ENCODE measurements at regions not wholly inside any gene's neighbourhood (a gene's known extent, or its start where the extent isn't known, plus 50 kb on each side); places are given as distances from the start of the nearest gene placed in this dataset.
"Not testable (repeated sequence)": the region's sequence is repeated elsewhere in the genome, so short reads cannot be mapped to it uniquely, and the experiment has no call there.

DNA sequence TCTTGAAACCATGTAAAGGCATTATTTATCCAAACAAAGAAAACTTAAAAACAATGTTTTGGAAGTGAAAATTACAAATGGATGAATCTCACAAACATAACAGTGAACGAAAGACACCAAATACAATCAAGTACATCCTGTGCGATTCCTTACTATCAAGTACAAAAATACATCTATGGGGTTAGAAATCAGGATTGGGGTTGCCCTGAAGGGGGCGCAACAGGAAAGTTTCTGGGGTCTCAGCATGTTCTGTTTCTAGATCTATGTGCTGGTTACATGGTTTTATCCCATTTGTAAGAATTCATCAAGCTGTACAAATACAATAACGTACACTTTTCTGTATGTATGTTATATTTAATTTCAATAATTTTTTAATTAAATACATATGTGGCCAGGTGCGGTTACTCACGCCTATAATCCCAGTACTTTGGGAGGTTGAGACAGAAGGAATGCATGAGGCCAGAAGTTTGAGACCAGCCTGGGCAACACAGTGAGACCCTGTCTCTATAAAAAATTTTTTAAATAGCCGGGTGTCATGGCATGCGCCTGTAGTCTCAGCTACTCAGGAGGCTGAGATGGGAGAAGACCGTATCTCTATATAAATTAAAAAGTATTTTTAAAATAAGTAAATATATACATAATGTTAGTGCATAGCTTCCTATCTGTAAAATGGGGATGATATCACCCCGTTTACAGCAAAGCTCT lies 121.5 kb upstream of the SOD1 start:
- intact Hi-C loops (cut with micrococcal nuclease) = no loop called here

DNA sequence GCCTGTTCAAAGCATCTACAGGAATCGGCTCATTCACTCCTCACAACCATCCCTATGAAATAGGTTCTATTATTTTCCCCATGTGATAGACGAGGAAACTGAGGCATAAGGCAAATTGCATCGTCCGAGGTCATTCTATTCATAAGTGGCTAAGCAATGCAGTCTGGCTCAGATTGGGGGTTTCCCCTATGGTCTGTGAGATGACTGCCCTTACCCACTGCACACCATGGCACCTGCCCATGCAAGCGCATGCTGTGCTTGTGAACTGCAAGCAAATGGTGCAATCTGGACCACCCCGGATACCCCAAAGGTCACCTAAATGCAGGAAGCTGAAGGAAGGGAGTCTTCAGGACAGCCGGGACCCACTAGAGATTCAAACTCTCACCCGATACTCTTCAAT lies 123.4 kb upstream of the SOD1 start:
- intact Hi-C loops (cut with micrococcal nuclease) = no loop called here

DNA sequence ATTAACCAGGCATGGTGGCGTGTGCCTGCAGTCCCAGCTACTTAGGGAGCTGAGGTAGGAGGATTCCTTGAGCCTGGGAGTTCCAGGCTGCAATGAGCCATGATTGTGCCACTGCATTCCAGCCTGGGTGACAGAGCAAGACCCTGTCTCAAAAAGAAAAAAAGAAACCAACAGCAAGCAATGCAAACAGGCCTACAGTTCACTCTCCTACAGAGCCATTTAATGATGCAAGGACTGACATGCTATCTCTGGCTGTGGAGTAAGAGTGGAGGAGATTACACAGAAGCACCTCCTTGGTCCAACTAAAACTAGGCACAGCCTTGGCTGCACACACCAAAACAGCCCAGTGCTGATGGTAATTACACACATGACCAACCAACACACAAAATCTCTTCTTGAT lies 127.5 kb upstream of the SOD1 start:
- intact Hi-C loops (cut with micrococcal nuclease) = no loop called here

DNA sequence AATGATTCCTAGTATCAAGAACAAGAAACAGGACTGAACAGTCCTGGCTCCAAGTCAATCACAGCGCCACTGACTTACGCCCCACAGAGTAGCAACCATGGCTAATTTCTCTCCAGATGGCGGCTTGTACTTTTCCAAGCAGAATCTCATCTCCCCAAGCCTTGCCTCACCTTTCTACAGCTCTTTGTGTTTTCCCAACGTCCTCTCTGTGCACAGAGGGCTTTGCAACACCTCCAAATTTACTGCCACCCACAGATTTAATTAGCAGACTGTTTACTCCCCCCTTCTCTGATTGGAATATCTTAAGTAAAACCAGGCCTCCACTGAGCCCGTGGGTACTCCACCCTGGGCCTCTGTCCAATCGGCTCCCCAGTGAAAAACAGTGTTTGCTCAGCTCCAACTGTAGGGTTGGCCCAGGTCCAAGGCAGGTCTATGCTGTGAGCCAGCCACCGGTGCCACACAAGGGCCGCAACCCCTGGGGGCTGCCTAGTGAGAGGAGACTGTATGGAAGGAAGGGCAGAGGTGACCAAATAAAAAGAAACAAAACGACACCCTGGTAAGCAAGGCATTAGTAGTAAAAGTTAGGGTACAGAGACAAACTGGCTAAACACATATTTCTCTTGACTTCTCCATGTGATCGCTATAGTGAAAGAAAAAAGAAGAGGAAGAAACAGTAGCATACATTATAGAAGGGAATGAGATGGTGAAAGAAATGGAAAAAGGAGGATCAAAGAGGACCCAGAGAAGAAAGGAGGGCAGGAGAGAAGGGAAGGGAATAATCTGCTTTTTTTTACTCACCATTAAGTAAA lies 128.4 kb upstream of the SOD1 start:
- intact Hi-C loops (cut with micrococcal nuclease) = no loop called here

DNA sequence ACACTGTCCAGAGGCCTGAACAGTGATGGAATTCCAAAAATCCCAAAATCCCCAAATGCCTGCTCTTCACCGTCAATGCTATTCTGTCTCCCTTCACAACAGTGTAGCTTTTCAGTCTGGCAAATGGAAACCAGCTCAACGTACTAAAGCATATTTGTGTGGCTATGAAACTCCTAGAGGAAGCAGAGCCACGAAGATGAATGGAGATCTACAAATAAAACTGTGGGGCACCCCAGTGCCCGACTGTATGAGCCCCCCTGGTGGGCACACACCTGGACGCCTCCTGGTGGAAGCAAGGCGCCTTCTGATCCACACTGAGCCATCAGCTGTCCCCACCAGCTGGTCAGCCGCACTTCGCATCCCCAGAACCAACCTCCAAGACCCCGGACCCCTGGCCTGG lies 129.1 kb upstream of the SOD1 start:
- intact Hi-C loops (cut with micrococcal nuclease) = no loop called here

DNA sequence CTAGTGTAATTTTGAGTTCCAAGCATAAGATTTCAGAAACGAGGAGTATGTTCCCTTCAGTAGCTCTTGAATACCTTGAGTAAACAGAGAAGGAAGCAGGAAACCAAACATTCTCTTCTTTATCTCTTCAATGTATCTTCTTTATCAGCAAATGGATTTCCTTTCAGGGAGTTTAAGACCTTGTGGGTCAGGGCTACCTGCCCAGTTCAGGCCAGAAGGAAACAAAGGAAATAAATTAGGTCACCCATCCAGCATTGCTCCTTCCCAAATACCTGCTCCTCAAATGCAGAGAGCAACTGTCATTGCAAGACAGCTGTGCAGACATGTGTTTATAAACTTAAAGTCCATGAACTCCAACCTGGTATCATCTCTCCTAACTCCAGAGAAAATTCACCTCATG lies 130.1 kb upstream of the SOD1 start:
- intact Hi-C loops (cut with micrococcal nuclease) = no loop called here

DNA sequence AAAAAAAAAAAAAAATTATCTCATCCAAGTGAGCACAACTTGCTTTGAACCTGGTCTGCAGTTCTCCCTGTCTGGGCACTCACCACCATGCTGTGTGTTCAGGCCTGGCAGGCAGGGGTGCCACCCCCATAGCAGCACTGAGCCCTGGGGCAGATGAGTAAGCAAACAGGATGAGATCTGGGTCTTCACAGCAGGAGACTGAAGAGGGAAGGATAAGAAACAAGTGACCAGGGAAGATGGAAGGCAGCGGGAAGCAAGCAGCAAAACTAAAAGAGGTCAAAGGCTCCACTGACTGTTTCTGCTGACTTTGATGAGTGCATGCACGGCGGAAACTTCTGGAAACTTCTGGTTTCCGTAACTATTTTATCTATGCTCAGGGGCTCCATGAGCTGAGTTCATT lies 133.5 kb upstream of the SOD1 start:
- intact Hi-C loops (cut with micrococcal nuclease) = no loop called here

DNA sequence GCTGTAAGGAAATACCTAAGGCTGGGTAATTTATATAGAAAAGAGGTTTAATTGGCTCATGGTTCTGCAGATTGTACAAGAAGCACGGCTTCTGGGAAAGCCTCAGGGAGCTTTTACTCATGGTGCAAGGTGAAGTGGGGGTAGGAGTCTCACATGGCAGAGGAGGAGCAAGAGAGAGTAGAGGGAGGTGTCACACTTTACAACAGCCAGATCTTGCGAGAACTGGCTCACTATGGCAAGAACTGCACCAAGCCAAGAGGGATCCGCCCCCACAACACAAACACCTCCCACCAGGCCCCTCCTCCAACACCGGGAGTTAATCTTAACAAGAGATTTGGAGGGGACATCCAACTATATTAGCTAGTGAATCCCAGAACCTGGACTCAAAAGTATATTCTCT lies 135.4 kb upstream of the SOD1 start:
- intact Hi-C loops (cut with micrococcal nuclease) = no loop called here

DNA sequence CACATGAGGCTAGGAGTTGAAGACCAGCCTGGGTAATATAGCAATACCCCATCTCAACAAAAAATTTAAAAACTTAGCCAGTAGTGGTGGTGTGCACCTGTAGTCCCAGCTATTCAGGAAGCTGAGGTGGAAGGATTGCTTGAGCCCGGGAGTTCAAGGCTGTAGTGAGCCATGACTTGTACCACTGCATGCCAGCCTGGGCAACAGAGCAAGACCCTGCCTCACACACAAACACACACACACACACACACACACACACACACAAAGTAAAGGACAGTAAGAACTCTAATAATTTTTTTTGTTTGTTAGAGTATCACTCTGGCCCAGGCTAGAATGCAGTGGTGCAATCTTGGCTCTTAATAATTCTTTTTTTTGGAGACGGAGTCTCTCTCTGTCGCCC lies 138.0 kb upstream of the SOD1 start:
- intact Hi-C loops (cut with micrococcal nuclease) = no loop called here

DNA sequence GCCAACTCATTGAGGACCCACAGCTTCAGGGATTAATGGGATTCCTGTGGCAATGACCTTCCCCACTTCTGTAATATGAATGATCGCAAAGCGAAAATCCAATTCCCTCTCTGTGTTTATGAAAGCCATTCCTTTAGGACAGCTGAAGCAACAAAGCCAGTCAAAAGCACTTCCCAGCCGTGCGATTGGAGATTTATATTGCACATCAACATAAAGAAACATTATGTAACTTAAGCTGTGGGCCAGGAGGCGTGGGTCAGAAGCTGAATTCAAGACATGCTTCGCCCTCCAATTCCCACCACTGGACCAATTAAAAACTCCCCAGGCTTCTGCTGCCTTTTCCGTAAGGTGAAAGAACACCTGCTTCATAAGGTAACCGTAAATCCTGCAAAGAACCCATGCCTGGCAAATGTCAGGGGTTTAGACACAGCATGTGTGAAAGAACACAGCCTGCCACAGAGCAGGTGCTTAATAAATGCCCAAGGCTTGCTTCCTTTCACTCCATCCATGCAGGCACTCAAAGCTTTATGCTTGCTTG lies 138.9 kb upstream of the SOD1 start:
- intact Hi-C loops (cut with micrococcal nuclease) = no loop called here

DNA sequence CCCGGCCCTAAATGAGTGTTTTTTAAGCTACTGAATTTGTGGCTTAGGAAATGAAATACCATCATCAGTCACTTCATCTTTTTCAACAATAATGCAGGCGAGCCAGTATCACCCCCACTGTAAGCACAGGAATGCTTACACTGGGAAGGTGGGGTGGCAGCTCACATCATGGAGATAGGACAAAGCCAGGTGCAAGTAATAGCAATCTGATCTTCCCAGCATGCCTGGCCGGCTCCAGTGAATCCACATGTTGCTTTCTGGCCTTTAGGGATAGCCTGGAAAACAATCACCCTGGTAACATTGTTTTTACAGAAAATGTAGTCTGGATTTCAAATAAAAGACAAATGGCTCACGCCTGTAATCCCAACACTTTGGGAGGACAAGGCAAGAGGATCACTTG lies 140.9 kb upstream of the SOD1 start:
- intact Hi-C loops (cut with micrococcal nuclease) = no loop called here

DNA sequence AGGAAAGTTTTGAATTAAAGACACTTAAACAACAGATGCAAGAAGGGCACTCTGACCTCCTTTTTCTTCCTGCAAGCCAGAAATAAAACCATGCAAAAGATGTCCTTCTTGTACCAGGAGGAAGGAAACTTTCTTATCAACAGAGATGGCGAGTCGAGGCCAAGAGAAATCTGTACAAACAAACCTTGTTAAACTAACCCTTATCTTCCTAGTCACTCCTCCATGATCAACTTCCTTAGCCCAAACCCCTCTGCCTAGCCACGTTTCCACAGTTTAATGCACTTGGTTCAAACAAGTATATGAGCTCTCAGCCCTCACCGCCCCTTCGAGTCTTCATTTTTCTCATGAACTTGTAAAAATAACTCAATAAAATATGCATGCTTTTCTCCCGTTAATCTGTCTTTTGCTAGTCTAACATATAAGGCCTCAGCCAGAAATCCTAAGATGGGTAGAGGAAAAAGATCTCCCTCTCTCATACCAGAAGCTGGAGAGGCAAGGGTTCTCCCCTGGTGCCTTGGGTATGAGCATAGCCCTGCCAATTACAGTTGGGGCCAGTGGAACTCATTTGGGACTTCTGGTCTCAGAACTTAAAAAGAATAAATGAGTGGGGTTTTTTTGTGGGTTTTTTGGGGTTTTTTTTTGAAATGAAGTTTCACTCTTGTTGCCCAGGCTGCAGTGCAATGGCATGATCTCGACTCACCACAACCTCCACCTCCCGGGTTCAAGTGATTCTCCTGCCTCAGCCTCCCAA lies 141.7 kb upstream of the SOD1 start:
- intact Hi-C loops (cut with micrococcal nuclease) = no loop called here

DNA sequence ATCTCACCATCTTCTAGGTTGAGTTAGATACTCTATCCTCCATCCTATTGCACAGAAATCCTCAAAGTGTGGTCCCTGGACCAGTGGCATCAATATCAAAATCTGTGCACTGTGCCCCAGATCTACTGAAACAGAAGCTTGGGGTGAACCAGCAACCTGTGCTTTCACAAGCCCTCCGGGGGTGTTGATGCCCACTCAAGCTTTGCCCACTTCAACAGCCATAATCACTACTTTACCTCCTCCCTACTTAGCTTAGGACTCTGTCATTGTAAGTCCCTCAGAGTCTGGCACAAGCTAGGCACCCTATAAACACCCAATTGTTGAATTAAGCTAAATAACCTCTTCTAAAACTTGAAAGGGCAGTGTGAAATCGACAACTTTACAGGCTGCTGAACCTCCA lies 144.2 kb upstream of the SOD1 start:
- intact Hi-C loops (cut with micrococcal nuclease) = no loop called here

DNA sequence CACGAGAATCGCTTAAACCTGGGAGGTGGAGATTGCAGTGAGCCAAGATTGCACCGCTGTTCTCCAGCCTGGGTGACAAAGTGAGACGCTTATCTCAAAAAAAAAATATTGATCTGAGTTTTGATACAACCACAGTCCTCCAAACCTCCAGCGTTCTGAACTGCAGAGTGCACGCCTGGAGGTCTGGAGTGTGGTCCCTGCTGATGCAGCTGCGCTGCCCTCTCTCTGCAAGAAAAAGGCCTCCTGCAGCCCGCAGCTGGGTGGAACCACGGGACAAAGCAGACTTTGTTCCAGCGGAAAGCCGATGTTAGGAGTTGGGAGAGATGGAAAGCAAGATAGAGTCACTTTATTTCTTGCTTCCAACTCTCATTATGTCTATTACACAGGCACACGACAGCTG lies 144.9 kb upstream of the SOD1 start:
- intact Hi-C loops (cut with micrococcal nuclease) = no loop called here

DNA sequence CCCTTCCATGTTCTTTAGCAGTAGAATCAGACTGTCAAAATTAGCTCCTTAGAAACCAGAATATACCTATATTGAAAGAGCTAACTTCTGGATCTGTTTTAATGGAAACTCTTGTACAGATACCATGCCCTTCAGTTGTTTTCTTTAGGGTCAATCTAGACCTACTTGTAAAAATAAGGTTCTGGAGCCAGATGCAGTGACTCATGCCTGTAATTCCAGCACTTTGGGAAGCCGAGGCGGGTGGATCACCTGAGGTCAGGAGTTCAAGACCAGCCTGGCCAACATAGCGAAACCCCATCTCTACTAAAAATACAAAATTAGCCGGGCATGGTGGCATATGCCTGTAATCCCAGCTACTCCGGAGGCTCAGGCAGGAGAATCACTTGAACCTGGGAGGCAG lies 146.0 kb upstream of the SOD1 start:
- intact Hi-C loops (cut with micrococcal nuclease) = not testable (repeated sequence)

DNA sequence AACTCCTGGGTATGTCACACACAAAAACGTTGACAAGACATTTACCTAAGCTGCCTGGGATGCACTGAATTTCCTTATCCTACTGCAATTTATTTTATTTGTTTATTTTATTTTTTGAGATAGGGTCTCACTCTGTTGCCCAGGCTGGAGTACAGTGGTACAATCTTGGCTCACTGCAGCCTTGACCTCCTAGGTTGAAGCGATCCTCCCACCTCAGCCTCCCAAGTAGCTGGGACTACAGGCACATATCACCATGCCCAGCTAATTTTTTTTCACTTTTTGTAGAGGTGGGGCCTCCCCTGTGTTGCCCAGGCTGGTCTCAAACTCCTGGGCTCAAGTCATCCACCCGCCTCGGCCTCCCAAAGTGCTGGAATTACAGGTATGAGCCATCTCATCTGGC lies 147.5 kb upstream of the SOD1 start:
- intact Hi-C loops (cut with micrococcal nuclease) = not testable (repeated sequence)

DNA sequence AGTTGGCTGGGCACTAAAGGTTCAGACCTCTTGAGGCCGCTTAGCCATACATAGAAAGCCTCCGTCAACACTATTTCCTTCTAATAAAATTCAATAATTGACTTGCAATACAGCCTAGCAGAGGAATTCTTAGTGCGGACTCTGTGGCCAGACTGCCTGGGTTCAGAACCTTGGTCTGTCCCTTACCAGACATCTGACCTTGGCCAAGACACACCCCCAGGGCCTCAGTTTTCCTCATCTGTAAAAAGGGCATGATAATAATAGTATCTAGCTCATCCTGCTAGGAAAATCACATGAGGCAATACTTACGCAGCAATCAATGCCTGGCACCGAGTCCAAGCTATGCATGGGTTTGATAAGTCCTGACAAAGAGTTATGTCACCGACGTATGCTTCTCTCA lies 148.2 kb upstream of the SOD1 start:
- intact Hi-C loops (cut with micrococcal nuclease) = no loop called here

DNA sequence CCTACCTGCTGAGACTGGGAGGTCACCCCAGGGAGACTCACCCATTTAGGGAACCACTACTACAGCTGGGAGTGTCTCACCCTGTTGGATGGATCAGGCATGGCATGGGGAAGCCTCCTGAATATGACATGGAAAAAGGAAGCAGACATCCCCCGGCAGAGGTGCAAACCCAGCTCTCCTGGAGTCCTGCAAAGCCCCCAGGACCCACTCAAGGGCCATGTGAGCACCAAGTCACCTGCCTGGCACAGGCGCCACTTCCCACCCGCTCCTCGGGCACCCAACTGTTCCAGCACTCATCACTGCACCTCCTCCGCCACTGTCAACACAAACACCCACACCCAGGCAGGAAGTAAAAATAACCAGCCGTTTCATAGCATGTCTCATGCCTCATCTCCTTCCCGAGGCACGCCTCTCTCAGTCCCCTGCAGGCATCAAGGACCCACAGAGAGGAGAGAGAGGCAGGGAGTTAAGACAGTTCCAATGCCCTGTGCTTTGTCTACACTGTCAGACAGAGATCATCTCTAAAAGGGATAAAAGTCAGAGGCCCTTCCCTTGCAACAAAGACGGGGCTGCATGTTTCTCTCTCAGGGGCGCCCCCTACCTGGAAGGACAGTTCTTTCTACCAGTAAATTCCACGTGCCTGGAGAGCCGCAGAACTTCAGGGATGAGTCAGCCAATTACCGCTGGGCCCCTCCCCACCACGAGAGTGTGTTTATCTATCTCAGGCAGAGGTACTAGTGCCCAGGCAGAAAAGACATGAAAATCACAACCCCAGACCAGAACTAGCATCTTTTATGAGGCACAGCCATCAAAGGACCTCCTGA lies 150.1 kb upstream of the SOD1 start:
- intact Hi-C loops (cut with micrococcal nuclease) = loop anchor here (1.0 to 5.0 kb wide), 13 partner anchors 45 to 791 kb away; partner anchors contain the start of gene KRTAP21-3

DNA sequence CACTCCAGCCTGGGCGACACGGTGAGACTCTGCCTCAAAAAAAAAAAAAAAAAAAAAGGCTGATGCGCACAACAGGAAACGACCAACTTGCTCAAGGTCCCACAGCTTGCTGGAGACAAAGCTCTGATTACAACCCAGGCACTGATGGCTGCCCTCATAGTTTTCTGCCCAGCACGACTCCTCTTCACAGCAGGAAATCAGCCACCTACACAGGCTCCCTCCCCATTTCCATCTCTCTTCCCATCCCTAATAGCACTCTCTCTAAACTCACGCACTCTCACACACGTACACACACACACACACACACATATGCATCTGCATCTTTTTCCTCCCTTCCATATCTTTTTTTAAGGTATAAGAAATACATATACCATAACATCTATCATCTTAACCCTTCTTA lies 153.5 kb upstream of the SOD1 start:
- intact Hi-C loops (cut with micrococcal nuclease) = loop anchor here (5.0 kb wide), 1 partner anchor 44 kb away; no protein-coding TSS in a partner anchor

DNA sequence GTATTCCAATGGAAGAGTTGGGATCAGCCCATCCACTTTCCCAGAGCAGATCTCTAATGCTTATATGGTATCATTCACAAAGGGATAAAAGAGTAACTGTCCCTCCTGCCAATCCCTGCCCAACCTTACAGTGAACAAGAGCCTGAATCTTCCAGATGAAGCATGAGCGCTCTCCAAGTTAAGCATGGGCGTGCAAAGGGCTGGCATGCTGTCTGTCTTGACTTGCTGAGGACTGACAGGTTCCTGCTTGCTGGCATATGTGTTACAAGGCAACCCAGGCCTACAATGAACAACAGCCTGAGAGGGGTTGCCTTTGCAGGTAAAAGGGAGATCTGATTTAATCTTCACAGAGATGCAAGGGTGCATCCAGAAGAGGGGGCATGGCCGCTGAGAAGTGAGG lies 155.6 kb upstream of the SOD1 start:
- intact Hi-C loops (cut with micrococcal nuclease) = loop anchor here (1.0 kb wide), 1 partner anchor 116 kb away; no protein-coding TSS in a partner anchor

DNA sequence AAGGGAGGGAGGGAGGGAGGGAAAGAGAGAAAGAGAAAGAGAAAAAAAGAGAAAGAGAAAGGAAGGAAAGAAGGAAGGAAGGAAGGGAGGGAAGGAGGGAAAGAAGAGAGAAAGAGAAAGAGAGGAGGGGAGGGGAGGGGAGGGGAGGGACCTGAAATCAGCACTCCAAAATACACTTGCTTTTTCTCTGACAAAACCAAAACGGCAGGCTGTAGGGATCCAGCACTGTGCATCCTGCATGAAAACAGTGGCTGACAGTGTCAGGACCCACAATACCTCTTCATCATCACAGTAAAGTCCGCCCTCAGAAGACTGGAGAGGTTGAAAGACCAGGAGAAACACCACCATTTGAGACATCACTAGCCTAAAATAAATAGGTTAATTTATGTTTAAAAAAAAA lies 156.0 kb upstream of the SOD1 start:
- intact Hi-C loops (cut with micrococcal nuclease) = no loop called here

Measured in T-helper 1 cell treated with Interleukin-12 subunit alpha and Interleukin-12 subunit beta and Interleukin-4 antibody, amounts not matched to agents 30 ng/mL and 1 ng/mL, for 36 hours (primary cell).